Uterus (tissue), 3 donors: ENCODE measurements at regions not wholly inside any gene's neighbourhood (a gene's known extent, or its start where the extent isn't known, plus 50 kb on each side); places are given as distances from the start of the nearest gene placed in this dataset.

Experiments
- DNase-seq, 2 donors: peaks; one replicate each; pipeline ENCODE4 v3.0.0-alpha.2; 2019 to 2020
- H3K27ac ChIP-seq, 2 donors: fragments of 200-600 bp; sonication (generic); 1 replicate in 1 of 2; 2 replicates in 1 of 2; pipeline ENCODE4 v1.5.1; 2016 to 2018
- H3K27me3 ChIP-seq, 2 donors: fragments of 200-600 bp; sonication (generic); one replicate each; pipeline ENCODE4 v1.5.1; 2018 to 2019; ENCODE audit warnings: control low read depth in 1 of 2
- H3K36me3 ChIP-seq, 2 donors: fragments of 200-600 bp; sonication (generic); one replicate each; pipeline ENCODE4 v1.5.1; 2019; ENCODE audit warnings: control low read depth in 1 of 2
- H3K4me1 ChIP-seq, 2 donors: fragments of 200-600 bp; sonication (generic); one replicate each; pipeline ENCODE4 v1.5.1; 2018 to 2019; ENCODE audit warnings: control low read depth in 1 of 2
- H3K4me3 ChIP-seq, 2 donors: fragments of 200-600 bp; sonication (generic); 1 replicate in 1 of 2; 2 replicates in 1 of 2; pipeline ENCODE4 v1.5.1; 2018 to 2019; ENCODE audit warnings: mild to moderate bottlenecking in 1 of 2
- H3K9me3 ChIP-seq, 2 donors: fragments of 200-600 bp; sonication (generic); one replicate each; pipeline ENCODE4 v1.5.1; 2019; ENCODE audit warnings: control low read depth in 1 of 2
- CTCF ChIP-seq, 4 experiments: fragments of 200-600 bp in 2 of 4; fragments of 450-650 bp in 2 of 4; sonication (generic) in 2 of 4; IDR thresholded peaks; one replicate each; pipeline ENCODE4 v1.5.1; 2016 to 2019; ENCODE audit warnings: antibody characterized with exemption in 4 of 4, mild to moderate bottlenecking in 2 of 4, moderate library complexity in 1 of 4
- POLR2A ChIP-seq, 2 donors: fragments of 450-650 bp; IDR thresholded peaks; one replicate each; pipeline ENCODE4 v1.6.1; 2016; ENCODE audit warnings: antibody characterized with exemption in 2 of 2, mild to moderate bottlenecking in 1 of 2, moderate library complexity in 1 of 2
- intact Hi-C: fragments of 100-400 bp; cut with DNase I; formaldehyde crosslinking; loops from one replicate; pipeline ENCODE4 v1.15.1; 2023; ENCODE audit warnings: low total_unique reads
- donor health status: DM: yes; HTN: yes; CAD: no.

GRCh38 chr21:32914424-32915039 lies 111.2 kb upstream of the OLIG2 start:
- DNase-seq, result no peak
- TF ChIP-seq CTCF (IDR thresholded peaks at IDR 0.05), result no peak
- TF ChIP-seq POLR2A (IDR thresholded peaks at IDR 0.05), result no peak
- Histone ChIP-seq H3K9me3 (no peaks in the 10 kb centered on the region), H3K27me3 (no peaks in the 10 kb centered on the region), H3K4me1 (no peaks in the 10 kb centered on the region), H3K4me3 (no peak overlapping the region), H3K27ac (no peak overlapping the region), H3K36me3 (no peaks in the 10 kb centered on the region)
- intact Hi-C loops, result no loop called here

- Histone ChIP-seq H3K4me1 (no peaks in the 10 kb centered on the region), H3K36me3 (no peaks in the 10 kb centered on the region)
- intact Hi-C loops, result no loop called here
These were observed 110.6 kb upstream of the OLIG2 start for GRCh38 chr21:32915099-32915498.

GRCh38 chr21:32916088-32916487 lies 109.6 kb upstream of the OLIG2 start:
- DNase-seq, result no peak
- Histone ChIP-seq H3K4me3 (no peak overlapping the region), H3K27ac (no peak overlapping the region), H3K27me3 (no peaks in the 10 kb centered on the region), H3K36me3 (no peaks in the 10 kb centered on the region), H3K4me1 (no peaks in the 10 kb centered on the region), H3K9me3 (no peaks in the 10 kb centered on the region)
- intact Hi-C loops, result no loop called here
- TF ChIP-seq CTCF (IDR thresholded peaks at IDR 0.05) (no peak), POLR2A (IDR thresholded peaks at IDR 0.05) (no peak)

More at GRCh38 chr21:32915099-32915498, 110.6 kb upstream of the OLIG2 start:
- Histone ChIP-seq H3K9me3 (no peaks in the 10 kb centered on the region), H3K27me3 (no peaks in the 10 kb centered on the region), H3K27ac (no peak overlapping the region), H3K4me3 (no peak overlapping the region)
- no peak for TF ChIP-seq POLR2A (IDR thresholded peaks at IDR 0.05)
- no peak for TF ChIP-seq CTCF (IDR thresholded peaks at IDR 0.05)
- no peak for DNase-seq

GRCh38 chr21:32916522-32917099 lies 109.1 kb upstream of the OLIG2 start:
- TF ChIP-seq CTCF (IDR thresholded peaks at IDR 0.05) (no peak), POLR2A (IDR thresholded peaks at IDR 0.05) (no peak)
- no peaks in the 10 kb centered on the region for H3K4me1 ChIP-seq
- H3K36me3 ChIP-seq, result no peaks in the 10 kb centered on the region
- intact Hi-C loops, result no loop called here
- H3K27me3 ChIP-seq, result no peaks in the 10 kb centered on the region
- H3K27ac ChIP-seq, result no peak overlapping the region
- H3K9me3 ChIP-seq, result no peaks in the 10 kb centered on the region
- H3K4me3 ChIP-seq, result no peak overlapping the region
- DNase-seq, result no peak

- no peak for DNase-seq
These were observed 108.2 kb upstream of the OLIG2 start for GRCh38 chr21:32917362-32918135.

More at GRCh38 chr21:32917362-32918135, 108.2 kb upstream of the OLIG2 start:
- no peaks in the 10 kb centered on the region for H3K36me3 ChIP-seq
- intact Hi-C loops, result no loop called here
- no peaks in the 10 kb centered on the region for H3K27me3 ChIP-seq
- no peaks in the 10 kb centered on the region for H3K9me3 ChIP-seq
- H3K27ac ChIP-seq, result no peak overlapping the region
- no peak for TF ChIP-seq POLR2A (IDR thresholded peaks at IDR 0.05)
- no peak for TF ChIP-seq CTCF (IDR thresholded peaks at IDR 0.05)
- H3K4me1 ChIP-seq, result no peaks in the 10 kb centered on the region
- no peak overlapping the region for H3K4me3 ChIP-seq
